ENCODE measurements at regions not wholly inside any gene's neighbourhood (a gene's known extent, or its start where the extent isn't known, plus 50 kb on each side); places are given as distances from the start of the nearest gene placed in this dataset.

DNA sequence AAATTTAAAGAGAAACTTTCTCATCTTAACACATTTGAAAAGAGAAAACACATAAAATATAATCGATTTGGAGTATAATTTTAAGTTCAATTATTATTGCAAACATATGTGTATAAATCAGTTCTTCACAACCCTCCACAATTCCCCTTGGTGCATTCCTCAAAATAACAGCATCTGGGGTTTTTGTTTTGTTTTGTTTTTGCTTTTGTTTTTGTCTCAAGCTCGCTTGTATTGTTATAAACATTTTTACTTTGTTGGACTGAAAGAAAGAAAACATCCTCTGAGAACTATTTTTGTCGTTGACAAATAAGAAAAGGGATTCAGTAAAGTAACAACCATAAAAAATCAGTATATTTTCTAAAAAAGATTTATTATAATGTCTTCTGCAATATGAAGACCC lies 60.2 kb upstream of the HIVEP1 start:
- TF ChIP-seq, protein P1, sequence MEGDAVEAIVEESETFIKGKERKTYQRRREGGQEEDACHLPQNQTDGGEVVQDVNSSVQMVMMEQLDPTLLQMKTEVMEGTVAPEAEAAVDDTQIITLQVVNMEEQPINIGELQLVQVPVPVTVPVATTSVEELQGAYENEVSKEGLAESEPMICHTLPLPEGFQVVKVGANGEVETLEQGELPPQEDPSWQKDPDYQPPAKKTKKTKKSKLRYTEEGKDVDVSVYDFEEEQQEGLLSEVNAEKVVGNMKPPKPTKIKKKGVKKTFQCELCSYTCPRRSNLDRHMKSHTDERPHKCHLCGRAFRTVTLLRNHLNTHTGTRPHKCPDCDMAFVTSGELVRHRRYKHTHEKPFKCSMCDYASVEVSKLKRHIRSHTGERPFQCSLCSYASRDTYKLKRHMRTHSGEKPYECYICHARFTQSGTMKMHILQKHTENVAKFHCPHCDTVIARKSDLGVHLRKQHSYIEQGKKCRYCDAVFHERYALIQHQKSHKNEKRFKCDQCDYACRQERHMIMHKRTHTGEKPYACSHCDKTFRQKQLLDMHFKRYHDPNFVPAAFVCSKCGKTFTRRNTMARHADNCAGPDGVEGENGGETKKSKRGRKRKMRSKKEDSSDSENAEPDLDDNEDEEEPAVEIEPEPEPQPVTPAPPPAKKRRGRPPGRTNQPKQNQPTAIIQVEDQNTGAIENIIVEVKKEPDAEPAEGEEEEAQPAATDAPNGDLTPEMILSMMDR (IDR thresholded peaks at IDR 0.05): no peak
- Histone ChIP-seq H3K27ac (no peak overlapping the region), H3K4me3 (no peak overlapping the region), H3K9me3 (no peaks in the 10 kb centered on the region), H3K36me3 (no peaks in the 10 kb centered on the region), H3K27me3 (no peaks in the 10 kb centered on the region), H3K4me1 (no peaks in the 10 kb centered on the region)
- DNase-seq (ENCODE audit: low spot score in 2 of 2): no peak
- intact Hi-C loops (cut with DNase I): no loop called here

DNA sequence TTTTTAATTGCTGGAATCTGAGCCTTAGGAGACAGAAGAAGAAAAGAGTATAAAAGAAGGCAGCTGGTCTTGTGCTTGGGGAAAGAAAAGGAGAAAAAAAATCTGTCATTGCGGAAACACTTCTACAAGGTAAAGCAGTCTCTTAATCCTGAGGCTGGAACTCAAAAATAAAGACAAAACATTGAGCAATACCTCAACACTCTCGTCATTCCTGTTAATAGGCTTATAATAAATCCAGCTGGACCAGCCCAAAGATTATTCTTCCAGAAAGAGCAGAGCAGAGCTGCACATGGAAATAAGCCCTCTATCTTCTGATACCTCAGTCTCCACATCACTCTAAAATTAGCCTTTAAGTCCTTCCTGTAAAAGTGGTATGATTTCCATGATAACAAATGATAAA lies 62.0 kb upstream of the HIVEP1 start:
- Histone ChIP-seq H3K9me3 (no peaks in the 10 kb centered on the region), H3K27me3 (no peaks in the 10 kb centered on the region), H3K36me3 (no peaks in the 10 kb centered on the region), H3K4me1 (no peaks in the 10 kb centered on the region), H3K27ac (no peak overlapping the region), H3K4me3 (no peak overlapping the region)
- DNase-seq (ENCODE audit: low spot score in 2 of 2): no peak
- intact Hi-C loops (cut with DNase I): no loop called here
- TF ChIP-seq, protein P1 (IDR thresholded peaks at IDR 0.05): no peak

DNA sequence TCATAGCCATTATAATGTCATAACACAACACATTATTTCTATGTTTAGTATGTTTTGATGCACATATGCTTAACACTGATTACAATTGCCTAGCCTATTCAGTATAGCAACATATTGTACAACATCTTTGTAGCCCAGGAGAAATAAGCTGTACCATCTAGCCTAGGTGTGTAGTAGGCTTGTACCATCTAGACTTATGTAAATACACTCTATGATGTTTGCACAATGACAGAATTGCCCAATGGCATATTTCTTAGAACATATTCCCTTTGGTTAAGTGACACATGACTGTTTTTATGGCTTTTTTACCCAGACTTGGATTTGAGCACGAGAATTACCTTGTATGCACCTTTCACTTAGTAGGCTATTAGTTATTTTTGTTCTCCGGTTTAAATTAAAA lies 64.5 kb upstream of the HIVEP1 start:
- Histone ChIP-seq H3K9me3 (no peaks in the 10 kb centered on the region), H3K36me3 (no peaks in the 10 kb centered on the region), H3K27ac (no peak overlapping the region), H3K27me3 (no peaks in the 10 kb centered on the region), H3K4me1 (no peaks in the 10 kb centered on the region), H3K4me3 (no peak overlapping the region)
- intact Hi-C loops (cut with DNase I): no loop called here
- DNase-seq (ENCODE audit: low spot score in 2 of 2): no peak
- TF ChIP-seq, protein P1 (IDR thresholded peaks at IDR 0.05): no peak

DNA sequence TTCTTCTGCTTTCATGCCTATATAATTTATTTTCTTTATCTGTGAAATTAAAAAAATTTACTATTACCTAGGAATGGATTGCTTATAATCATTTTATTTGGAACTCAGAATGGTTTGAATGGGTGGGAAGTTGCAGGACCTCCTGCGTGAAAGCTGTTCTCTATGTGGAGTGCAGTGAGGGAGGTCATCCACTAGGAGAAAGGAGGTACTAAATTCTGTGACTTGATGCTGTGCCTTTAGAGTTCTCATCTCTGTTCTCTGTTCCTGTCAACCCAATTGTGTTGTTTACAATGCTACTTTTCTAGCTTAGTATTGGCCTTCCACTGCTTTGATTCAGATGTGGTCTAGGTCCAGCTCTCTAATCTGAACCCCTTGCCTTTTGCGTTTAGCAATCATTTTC lies 65.0 kb upstream of the HIVEP1 start:
- Histone ChIP-seq H3K4me3 (no peak overlapping the region), H3K9me3 (no peaks in the 10 kb centered on the region), H3K27me3 (no peaks in the 10 kb centered on the region), H3K27ac (no peak overlapping the region), H3K36me3 (no peaks in the 10 kb centered on the region), H3K4me1 (no peaks in the 10 kb centered on the region)
- no peak for DNase-seq (ENCODE audit: low spot score in 2 of 2)
- intact Hi-C loops (cut with DNase I): no loop called here
- TF ChIP-seq, protein P1 (IDR thresholded peaks at IDR 0.05): no peak

DNA sequence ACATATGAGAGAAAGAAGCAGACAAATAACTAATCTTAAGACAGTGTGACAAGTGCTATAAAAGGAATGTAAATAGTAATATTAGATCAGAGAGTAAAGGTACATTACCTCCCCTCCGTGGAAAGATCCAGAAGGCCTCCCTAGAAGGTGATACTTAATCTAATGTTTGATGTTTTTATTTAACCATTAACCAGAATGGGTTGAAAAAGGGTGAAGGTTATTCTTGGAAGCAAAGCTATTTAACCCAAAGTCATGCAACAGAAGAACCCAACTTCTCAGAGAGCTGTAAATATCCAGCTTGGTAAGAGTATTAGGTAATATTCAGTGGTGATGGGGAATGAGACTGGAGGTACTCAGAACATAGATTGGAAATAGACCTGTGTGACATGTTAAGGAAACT lies 68.0 kb upstream of the HIVEP1 start:
- DNase-seq (ENCODE audit: low spot score in 2 of 2): no peak
- H3K9me3 ChIP-seq: no peaks in the 10 kb centered on the region
- TF ChIP-seq, protein P1 (IDR thresholded peaks at IDR 0.05): no peak
- H3K36me3 ChIP-seq: no peaks in the 10 kb centered on the region
- no peak overlapping the region for H3K27ac ChIP-seq
- H3K4me1 ChIP-seq: no peaks in the 10 kb centered on the region
- no peak overlapping the region for H3K4me3 ChIP-seq
- intact Hi-C loops (cut with DNase I): no loop called here
- no peaks in the 10 kb centered on the region for H3K27me3 ChIP-seq

DNA sequence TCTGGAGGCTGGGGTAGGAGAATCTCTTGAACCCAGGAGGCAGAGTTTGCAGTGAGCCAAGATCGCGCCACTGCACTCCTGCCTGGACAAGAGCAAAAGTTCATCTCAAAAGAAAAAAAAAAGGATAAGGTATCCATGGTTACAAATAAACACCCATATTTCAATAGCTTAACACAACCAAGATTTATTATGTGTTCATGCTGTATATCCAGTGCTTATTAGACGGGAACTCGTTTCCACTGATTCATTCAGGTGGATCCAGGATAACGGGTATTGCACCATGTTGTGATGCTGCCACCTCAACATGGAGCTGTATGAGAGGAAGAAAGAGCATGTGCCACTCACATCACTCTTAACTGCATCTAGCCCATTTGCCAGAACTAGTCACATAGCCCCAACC lies 69.1 kb upstream of the HIVEP1 start:
- Histone ChIP-seq H3K4me3 (no peak overlapping the region), H3K4me1 (no peaks in the 10 kb centered on the region), H3K27me3 (no peaks in the 10 kb centered on the region), H3K27ac (no peak overlapping the region), H3K9me3 (no peaks in the 10 kb centered on the region), H3K36me3 (no peaks in the 10 kb centered on the region)
- intact Hi-C loops (cut with DNase I): no loop called here
- DNase-seq (ENCODE audit: low spot score in 2 of 2): no peak
- TF ChIP-seq, protein P1 (IDR thresholded peaks at IDR 0.05): no peak

All from ascending aorta (tissue), 2 donors.